HG02852 (cell line): ENCODE measurements at regions not wholly inside any gene's neighbourhood (a gene's known extent, or its start where the extent isn't known, plus 50 kb on each side); places are given as distances from the start of the nearest gene placed in this dataset.
"Not testable (repeated sequence)": the region's sequence is repeated elsewhere in the genome, so short reads cannot be mapped to it uniquely, and the experiment has no call there.

Source experiments
- ATAC-seq: cut with Tn5 transposase; IDR thresholded peaks from one replicate; pipeline ENCODE4 v1.9.1; 2021; ENCODE audit warnings: mild to moderate bottlenecking, moderate library complexity; ENCODE audit not compliant: unreplicated experiment

DNA sequence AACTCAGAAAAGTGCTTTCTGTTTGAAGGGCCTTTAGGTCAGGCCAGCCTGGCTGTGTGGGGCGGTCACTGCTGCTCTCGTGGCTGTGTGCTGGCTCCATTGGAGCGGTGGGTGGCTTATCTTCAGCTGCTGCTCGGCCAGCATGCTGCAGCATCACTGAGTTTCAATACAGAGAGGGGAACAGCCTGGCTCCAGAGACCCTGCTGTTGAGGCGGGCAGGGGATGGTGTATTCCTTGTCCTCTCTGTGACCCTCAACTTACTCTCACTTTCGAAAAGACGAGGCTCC lies 248.5 kb upstream of the ONECUT1 start:
- no peak for ATAC-seq

DNA sequence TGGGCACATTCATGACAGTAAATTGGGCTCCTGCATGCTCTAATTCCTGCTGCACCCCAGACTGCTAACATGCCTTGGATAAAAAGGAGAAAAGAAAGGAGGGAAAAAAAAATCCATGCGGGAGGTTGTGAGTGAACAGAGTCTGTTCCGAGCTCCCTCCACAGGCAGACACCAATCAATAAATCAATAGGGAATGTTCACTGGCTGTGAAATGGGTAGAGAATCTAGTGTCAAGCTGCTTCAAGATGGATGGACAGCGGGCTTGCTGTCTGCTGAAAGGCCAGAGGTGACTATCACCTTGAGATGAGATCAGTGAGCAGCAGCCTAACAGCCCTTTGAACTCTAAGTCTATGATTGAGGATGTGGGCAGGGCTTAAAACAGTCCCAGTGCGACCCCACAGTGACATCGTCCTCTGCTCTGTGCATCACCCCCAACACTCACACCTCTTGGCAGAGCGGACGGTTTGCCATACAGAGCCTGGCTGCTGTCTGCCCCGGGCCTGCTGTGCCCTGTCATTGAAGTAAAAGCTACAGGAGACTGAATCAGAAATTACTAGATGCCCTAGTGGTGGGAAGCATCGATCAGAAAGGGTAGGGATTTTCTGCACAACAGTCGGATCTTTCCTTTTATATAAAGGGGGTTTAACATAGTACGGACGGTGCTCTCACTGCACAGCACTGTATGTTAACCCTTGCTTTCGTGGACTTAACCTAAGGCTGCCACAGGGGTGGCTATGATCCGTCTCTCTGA lies 247.9 kb upstream of the ONECUT1 start:
- ATAC-seq, result no peak

DNA sequence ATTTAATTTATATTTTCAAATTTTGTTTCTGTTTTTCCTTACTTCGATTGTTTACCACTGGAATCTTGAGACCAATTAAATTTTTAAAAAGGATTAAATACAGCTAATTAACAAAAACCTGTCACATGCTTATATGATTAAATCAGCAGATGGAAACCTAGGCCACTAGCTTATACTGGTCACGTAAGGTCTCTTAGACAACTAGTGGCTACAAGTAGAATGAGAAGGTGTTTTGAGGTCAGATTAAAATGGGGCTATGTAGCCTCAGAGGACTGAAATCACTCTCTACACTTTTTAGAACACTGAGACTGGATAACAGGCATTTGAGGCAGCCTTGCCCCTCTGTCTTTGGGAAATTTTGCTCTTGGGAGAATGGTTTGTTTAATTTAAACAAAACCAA lies 246.5 kb upstream of the ONECUT1 start:
- no peak for ATAC-seq

DNA sequence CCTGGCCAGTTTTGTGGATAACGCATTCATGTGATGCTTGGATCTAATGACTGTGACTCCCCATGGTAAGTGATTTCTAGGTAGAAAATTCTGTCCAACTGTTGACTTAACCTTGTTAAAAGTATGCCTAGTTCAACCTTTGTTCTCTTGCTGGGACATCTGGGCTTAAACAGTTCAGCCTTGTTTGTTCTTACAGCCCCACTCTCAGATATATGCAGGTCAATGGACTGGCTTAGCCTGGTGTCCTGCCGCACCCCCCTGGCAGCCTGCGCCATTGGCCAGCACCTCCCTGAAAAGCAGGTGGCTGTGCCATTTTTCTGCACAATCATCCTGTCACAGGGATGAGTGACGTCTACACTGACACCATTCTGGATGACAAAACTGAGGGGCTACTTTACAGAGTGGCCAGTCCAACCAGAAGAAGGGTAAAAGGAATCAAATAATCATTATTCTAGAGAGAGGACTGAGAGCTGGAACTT lies 244.7 kb upstream of the ONECUT1 start:
- no peak for ATAC-seq

DNA sequence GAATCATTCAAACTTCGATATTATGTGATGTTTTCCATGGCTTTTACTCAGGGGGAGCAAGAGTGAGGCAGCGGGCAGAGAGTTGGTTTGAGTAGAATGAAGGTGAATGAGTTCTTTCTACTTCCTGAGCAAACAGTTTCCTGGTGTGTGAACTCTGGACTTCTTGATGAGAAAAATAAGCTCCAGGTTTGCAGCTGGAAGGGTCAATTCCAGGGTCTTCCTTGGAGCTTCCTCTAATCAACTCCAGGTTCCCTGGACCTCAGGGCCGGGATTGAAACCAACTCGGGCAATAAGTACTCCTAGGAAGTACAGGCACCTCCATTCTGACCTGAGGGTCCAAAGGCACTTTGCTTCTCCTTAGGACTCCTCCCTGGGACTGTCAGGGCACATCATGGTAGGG lies 243.6 kb upstream of the ONECUT1 start:
- no peak for ATAC-seq

DNA sequence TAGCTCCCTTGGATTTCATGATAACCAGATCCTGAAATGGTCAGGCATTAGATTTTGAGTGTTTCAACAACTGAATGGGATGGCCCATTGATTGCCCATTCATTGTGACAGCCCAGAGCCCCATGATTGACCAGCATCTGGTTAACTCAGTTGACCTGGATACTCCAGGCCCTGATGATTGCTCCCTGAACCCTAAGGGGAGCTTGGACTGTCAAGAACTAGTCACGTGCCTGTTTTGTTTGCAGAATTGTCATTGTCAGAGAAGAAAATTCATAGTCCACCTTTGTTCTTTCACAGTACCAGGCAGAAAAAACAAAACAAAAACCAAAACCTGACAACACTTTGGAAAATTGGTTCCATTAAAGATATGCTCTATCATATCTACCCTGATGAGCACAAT lies 241.3 kb upstream of the ONECUT1 start:
- ATAC-seq, result no peak

DNA sequence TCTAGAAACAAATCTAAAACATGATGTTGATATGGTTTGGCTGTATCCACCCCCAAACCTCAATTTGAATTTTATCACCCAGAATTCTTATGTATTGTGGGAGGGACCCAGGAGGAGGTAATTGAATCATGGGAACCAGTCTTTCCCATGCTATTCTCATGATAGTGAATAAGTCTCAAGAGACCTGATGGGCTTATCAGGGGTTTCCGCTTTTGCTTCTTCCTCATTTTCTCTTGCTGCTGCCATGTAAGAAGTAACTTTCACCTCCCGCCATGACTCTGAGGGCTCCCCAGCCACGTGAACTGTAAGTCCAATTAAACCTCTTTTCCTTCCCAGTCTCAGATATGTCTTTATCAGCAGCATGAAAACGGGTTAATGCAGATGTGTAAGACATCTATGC lies 232.7 kb upstream of the ONECUT1 start:
- ATAC-seq, result no peak

DNA sequence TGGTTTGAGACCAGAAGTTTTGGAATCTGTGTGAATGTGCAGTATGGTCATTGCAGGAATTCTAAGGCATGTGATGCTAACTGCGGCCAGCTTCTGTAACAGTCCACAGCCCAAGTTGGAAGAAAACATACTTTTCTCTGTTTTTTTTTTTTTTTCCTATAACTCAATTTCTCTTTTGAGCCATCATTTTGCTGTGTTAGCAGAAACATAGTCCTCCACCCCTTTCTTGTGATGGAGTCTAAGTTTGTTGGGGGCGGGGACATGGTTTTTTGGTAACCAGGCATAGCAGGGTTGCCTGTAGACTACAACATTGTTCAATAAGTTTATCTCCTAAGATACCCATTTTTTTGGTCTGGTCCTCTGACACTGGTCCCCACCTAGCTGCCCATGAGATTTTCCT lies 223.2 kb upstream of the ONECUT1 start:
- ATAC-seq, result no peak

DNA sequence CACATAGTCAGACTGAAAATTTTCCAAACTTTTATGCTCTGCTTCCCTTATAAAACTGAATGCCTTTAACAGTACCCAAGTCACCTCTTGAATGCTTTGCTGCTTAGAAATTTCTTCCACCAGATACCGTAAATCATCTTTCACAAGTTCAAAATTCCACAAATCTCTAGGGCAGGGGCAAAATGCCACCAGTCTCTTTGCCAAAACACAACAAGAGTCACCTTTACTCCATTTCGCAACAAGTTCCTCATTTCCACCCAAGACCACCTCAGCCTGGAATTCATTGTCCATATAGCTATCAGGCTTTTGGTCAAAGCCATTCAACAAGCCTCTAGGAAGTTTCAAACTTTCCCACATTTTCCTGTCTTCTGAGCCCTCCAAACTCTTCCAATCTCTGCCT lies 221.6 kb upstream of the ONECUT1 start:
- ATAC-seq, result not testable (repeated sequence)

DNA sequence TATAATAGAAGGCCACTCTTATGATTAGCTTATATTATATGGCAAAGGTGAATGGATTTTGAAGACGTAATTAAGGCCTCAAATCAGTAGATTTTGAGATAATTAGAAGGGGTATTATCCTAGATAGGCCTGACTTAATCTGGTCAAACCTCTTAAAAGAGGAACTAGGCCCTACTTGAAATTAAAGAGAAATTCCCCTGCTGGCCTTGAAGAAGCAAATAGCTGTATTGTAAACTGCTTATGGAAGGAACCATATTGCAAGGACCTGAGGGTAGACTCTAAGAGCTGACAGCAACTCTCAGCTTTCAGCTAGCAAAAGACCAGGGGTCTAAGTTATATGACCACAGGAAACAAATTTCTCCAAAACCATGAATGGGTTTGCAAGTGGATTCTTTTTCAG lies 219.0 kb upstream of the ONECUT1 start:
- no peak for ATAC-seq

DNA sequence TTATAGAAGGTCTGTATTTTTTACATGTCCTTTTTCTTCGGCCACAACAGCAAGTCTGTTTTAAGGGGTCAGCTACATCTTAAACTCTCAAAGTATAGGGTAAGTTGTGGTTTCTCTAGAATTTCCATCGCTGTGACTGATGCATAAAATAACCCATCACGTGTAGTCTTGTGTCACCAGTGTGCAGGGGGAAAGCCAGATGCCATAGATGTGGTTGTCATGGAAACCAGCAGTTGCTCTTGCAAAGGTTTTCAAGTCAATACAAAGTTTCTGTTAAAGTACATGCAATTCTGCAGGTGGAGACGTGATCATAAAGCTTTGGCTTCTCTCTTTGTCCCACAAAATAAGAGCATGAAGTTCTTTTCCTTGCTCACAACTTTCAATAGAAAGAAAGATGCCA lies 210.3 kb upstream of the ONECUT1 start:
- ATAC-seq, result no peak

DNA sequence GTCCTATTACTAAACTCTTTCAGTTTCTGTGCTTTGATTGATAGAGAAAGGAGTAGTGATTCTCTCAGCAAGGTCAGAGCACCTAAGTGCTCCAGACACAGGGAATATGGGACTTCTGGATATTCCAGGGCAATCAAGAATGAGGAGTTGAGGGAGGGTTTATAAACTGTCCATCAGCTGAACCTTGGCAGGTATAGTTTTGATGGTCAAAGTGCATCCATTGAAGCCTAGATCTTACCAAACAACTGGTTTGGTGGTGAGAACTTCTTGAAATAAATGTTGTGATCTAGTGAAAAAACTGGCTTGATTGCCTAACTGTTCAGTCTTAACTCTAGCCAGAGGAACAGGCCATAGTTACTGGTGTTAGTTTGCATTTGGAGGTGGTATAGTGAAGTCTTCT lies 207.0 kb upstream of the ONECUT1 start:
- no peak for ATAC-seq

DNA sequence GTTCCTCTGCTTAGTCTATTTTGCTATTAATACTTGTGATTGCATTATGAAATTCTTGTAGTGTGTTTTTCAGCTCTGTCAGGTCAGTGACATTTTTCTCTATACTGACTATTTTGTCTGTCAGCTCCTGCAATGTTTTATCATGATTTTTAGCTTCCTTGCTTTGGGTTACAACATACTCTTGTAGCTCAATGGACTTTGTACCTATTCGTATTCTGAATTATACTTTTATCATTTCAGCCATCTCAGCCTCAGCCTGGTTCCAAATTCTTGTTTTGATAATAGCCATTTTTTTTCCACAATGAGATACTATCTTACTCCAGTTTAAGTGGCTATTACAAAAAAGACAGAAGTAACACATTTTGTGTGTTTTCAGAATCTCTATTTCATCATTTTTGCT lies 204.2 kb upstream of the ONECUT1 start:
- no peak for ATAC-seq

DNA sequence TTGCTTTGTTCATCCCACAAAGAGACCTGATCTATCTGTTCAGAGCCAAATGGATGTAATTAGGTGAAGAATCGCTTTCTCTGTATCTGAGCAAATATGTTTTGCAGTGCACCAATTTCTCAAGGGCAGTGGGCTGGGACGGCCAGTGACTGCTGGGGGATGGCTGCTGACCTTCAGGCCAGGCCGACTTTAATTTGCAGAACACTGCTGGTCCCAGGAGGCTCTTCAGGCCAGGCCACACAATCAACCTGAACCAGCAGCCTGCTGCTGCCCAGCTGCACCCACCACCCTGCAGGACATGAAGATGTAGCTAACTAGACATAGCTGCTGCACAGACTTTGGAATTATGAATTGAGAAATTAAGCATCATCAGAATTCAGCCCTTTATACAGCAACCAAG lies 194.4 kb upstream of the ONECUT1 start:
- ATAC-seq, result no peak

DNA sequence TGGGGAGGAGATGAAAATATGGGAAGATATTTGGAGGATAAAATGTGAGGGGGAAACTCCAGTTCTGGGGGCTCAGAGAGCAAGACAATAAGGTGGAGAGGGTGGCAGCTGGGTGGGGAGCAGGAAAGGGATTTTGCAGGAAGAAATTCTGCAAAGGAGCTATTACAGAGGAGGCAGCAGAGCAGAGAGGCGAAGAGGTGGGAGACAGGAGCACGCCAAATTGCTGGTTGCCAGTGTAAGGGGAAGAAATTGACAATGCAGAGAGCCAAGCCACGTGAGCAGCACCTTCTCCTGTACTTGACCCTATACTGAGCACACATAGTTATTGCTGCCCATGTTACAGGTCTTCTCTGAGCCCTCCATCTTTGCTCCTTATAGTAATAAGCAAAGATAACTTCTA lies 190.3 kb upstream of the ONECUT1 start:
- ATAC-seq, result no peak

DNA sequence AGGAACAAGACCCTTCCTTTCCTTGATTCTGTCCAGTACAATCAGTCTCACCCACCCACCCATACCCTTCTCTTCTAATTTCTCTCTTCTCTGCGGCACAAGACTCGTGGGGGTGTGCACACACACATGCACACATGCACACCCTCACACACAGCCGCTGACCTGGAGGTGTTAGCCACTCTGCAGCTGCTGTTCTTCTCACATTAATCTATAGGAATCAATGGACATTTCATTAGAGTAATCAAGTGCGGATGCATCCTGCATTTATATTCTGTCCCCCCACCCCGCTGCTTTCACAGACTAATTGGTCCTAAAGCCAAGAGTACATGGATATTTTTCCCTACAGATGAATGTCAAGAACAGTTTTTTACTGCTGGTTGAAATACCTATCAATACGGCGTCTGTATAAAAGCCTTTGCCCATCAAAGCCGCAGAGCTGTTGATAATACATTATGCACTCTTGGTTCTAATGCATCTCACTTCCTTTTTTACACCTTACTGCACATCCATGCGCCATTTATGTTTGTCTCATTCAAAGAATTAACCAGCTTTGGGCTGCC lies 186.5 kb upstream of the ONECUT1 start:
- no peak for ATAC-seq

DNA sequence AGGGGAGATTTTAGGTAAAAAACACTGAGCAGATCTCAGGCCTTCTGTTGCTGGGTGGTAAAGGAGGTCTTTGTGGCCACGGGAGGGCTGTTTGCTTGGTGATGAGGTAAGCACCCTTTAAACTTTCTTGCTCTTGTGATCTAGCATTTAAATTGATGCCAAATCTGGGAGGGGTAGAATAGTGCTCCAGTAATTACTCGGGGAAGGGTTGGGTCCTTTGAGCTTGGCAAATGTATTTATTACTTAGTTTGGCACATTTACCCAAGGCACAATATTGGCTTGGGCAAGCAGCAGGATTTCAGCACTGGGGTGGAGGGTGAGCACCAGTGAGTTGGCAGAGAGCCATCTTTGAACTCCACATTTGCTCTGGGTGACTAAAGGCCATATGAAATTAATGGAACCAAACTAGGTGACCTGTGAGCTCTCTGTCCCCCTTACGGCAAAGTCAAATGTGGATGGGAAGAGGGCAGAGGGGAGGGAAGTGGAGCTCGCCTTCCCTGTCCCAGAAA lies 185.9 kb upstream of the ONECUT1 start:
- ATAC-seq, result no peak

DNA sequence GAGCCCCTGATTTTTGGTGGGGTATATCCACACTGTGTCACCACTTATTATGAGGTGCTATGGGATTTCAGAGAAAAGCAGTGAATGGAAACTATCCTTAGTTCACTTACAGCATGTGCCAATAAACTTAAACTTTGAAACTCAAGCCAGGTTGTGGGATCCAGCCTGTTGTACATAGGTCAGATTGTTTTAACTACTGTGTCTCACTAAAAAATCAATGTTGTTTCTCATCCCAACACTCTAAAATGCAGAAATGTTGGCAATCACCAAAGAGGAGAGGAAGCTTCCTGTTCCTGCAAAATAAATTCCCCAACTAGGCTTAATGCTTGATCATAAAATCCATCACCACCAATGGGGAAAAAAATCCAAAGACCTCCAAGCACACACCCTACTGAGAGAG lies 173.7 kb upstream of the ONECUT1 start:
- ATAC-seq, result no peak

DNA sequence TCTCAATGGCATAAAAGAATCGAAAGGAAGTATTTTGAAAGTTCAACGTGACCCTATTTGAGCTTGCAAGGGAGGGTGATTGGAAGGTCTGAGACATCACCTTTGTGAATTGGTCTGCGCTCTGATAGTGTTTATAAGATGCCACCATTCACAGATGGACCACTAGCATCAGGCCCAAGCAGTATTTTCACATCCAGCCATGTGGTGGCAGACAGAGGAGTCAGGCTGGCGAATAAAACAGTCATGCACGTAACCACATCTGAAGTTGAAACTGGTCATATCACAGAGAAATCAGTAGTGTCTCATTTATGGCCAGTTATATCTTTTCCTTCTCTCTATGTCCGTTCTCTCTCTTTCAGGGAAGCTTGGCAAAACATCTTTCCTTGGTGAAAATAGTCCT lies 170.1 kb upstream of the ONECUT1 start:
- no peak for ATAC-seq

DNA sequence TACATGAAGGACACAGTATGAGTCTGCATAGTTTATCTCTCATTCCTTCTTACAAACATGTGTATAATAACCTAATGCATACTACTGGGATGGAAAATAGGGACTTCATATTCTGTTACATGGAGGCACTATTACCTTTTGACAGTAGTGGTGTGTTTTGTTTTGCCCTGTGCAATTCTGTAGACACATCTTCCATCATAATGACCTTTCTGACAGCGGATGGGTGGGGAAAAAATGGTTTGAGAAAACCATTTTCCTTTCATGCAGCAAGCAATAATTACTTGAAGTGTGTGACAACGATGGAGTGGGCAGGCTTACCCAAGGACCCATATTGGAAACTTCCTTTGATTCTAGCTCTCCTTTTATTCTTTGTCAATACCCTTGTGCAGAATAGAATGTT lies 153.6 kb upstream of the ONECUT1 start:
- ATAC-seq, result no peak

DNA sequence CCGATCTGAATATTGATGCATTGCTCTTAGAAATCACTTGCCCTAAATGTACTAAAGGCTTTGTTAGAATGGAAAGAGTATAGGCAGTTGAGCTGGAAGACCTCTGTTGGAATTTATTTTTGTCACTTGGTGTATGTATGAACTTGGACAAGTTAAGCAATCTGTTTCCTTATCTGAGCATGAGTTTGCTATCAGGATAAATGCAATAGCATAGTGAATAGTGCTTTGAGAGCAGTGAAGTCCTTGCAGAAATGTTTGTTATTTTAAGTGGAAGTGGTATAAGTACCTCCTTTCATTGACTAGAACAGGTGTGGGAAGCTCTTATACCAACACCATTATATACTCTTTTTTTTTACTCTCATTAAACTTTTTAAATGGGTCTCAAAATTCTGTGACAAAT lies 146.4 kb upstream of the ONECUT1 start:
- no peak for ATAC-seq

DNA sequence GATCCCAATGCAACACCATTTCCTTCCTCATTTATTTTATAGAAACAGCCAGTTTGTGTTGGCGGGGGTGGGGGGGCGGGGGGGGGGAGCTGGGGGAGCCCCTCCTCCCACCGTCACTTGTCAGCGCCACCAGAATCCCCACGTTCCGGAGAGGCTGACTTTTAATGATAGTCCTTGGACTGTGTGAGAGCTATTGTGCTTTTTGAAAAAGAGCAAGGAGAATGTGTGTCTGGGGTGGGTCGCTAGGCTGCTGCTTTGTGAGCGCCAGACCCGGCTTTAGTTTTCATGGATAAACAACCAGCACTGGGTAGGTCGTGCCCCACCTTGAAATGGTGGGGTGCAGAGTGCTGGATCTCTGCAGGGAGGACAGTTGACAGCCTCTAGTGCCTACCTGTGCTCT lies 135.0 kb upstream of the ONECUT1 start:
- no peak for ATAC-seq

DNA sequence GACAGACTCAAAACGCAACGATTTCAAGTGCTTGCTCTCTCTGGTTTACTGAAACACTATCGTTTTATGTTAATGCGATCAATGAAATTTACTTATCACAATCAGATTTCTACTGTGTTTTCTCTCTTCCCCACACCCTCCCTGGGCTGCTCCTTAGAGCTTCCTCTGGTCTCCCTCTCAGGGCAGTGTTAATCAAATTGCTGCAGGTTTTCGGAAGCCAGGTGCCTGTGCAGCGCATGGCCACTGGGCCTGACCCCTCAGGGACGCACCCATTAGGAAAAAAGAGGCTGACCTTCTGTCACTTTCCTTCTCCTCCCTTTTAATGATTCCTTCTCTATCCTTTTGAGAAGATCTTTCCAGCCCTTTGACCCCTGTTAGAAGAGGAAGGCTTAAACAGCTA lies 134.5 kb upstream of the ONECUT1 start:
- ATAC-seq, result no peak
